ENCODE measurements at regions not wholly inside any gene's neighbourhood (a gene's known extent, or its start where the extent isn't known, plus 50 kb on each side); places are given as distances from the start of the nearest gene placed in this dataset.

DNA sequence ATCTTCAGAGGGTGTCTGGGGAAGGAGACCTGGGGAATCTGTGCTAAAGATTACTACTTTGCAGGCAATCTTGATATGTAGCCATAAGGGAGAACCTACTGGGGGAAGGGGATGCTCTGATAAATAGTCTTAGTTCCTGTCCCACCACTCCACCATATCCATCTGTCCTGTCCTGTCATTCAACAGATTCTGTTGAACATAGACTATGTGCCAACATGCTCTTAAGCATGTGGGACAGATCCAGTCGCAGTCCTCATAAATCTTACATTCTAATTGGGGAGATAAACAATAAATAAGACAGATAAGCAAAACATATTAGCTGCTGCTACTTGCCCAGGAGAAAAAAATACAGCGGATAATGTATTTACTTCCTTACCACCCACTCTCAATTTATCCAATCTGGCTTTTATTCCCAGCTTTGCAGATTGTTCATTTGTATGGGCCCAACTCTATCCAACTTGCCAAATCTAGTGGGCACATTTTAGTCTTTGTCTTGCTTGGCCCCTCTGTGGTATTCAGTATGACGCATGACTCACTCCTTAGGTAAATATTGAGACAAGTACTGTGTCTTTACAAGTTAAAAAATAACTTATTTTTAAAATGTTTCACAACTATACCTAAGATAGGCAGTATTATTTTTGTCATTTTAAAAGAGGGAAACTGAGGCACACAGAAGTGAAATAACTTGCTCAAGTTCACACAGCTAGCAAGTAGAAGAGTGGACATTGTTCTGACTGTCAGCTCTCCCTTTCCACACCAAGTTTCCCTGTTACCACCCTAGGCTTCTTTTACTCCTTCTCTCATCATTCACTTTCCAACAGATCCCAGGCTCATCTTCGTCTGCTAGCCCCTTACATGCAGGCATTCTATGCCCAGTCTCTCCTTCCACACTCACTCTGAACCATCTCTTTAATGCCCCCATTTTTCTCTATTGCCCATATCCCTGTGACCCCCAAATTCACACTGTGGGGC is 133.6 kb upstream of the SESN3 start:
- CTCF ChIA-PET: interaction anchor here (1.0 kb wide), 1 partner anchor 11 kb away, joined by 3 read pairs; no protein-coding TSS in a partner anchor
- Histone ChIP-seq H3K9me1 (replicated peaks; ENCODE audit: control insufficient read depth, extremely low read depth, insufficient read depth, low read length) (no peaks in the 10 kb centered on the region), H3K9me3 (replicated peaks; ENCODE audit: control insufficient read depth, insufficient read depth, low read length) (no peaks in the 10 kb centered on the region), H3K36me3 (ENCODE audit: control insufficient read depth in 2 of 2, extremely low read depth in 1 of 2, insufficient read depth in 2 of 2, low read length in 2 of 2) (no peaks in the 10 kb centered on the region), H2AFZ (ENCODE audit: low read depth, low read length) (no peak overlapping the region), H3K9ac (replicated peaks; ENCODE audit: extremely low read depth, insufficient read depth, low read length) (no peak overlapping the region), H3K4me3 (replicated peaks in 1 of 3; ENCODE audit: insufficient read depth in 1 of 3, low read depth in 1 of 3, low read length in 3 of 3) (no peak overlapping the region), H3K27ac (ENCODE audit: insufficient read depth, low read depth, low read length) (no peak overlapping the region), H4K20me1 (replicated peaks; ENCODE audit: control insufficient read depth, extremely low read depth, insufficient read depth, low read length) (no peaks in the 10 kb centered on the region), H3K4me2 (ENCODE audit: insufficient read depth, low read length) (no peak overlapping the region), H3K79me2 (ENCODE audit: control insufficient read depth, insufficient read depth, low read length) (no peaks in the 10 kb centered on the region), H3K4me1 (ENCODE audit: control insufficient read depth, extremely low read depth, insufficient read depth, low read length) (no peaks in the 10 kb centered on the region), H3K27me3 (ENCODE audit: control insufficient read depth in 2 of 2, insufficient read depth in 2 of 2, low read length in 2 of 2) (no peaks in the 10 kb centered on the region)
- DNase-seq (ENCODE audit: low read depth, low spot score): no peak
- dilution Hi-C loops (cut with MboI; ENCODE audit: extremely low pct_ligation_motif_present, low sequenced_read_pairs): no loop called here
- TF ChIP-seq, protein P1, sequence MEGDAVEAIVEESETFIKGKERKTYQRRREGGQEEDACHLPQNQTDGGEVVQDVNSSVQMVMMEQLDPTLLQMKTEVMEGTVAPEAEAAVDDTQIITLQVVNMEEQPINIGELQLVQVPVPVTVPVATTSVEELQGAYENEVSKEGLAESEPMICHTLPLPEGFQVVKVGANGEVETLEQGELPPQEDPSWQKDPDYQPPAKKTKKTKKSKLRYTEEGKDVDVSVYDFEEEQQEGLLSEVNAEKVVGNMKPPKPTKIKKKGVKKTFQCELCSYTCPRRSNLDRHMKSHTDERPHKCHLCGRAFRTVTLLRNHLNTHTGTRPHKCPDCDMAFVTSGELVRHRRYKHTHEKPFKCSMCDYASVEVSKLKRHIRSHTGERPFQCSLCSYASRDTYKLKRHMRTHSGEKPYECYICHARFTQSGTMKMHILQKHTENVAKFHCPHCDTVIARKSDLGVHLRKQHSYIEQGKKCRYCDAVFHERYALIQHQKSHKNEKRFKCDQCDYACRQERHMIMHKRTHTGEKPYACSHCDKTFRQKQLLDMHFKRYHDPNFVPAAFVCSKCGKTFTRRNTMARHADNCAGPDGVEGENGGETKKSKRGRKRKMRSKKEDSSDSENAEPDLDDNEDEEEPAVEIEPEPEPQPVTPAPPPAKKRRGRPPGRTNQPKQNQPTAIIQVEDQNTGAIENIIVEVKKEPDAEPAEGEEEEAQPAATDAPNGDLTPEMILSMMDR (IDR thresholded peaks at IDR 0.05; ENCODE audit: extremely low read depth in 1 of 2, insufficient read depth in 1 of 2, low read depth in 1 of 2, low read length in 2 of 2): no peak
- no peak for TF ChIP-seq POLR2AphosphoS5 (IDR thresholded peaks at IDR 0.05; ENCODE audit: insufficient read depth, low read depth, low read length)
- TF ChIP-seq MYC (IDR thresholded peaks at IDR 0.05; ENCODE audit: low read depth, low read length): no peak
- peak; percentile 9 for TF ChIP-seq FOS (IDR thresholded peaks at IDR 0.05; ENCODE audit: borderline replicate concordance, insufficient read depth, low read length)
- POLR2A ChIA-PET: no interaction called here
- intact Hi-C loops (cut with micrococcal nuclease): loop anchor here (10.0 kb wide), 2 partner anchors 210 to 340 kb away; no protein-coding TSS in a partner anchor
- BruUV-seq (replicated peaks): no TSS peak
- FAIRE-seq: no peak

Measured in endothelial cell of umbilical vein (primary cell).